ENCODE measurements at regions not wholly inside any gene's neighbourhood (a gene's known extent, or its start where the extent isn't known, plus 50 kb on each side); places are given as distances from the start of the nearest gene placed in this dataset.
A peak's percentile ranks its signal among the peaks of the same experiment; 100 is the strongest.
"Not testable (repeated sequence)": the region's sequence is repeated elsewhere in the genome, so short reads cannot be mapped to it uniquely, and the experiment has no call there.

DNA sequence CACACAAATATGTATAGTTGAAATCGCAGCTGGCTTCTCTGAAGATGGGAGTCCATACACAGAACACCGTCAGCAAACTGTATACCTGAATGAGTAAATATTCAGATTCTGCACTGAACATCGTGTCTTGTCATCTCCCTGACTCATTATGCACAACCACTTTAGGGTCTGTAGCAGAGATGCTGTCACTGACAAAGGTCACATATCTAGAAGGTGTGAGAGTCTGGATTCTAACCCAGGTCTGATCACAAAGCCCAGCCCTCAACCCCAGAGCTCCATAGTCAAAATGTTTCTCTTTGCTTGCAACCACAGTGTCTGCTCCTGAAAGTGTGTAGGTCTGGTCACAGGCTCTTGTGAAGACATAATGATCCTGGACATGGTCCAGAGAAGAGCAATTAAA lies 78.3 kb upstream of the PAX8 start:
- TF ChIP-seq POLR2AphosphoS5 (IDR thresholded peaks at IDR 0.05; ENCODE audit: low read depth, low read length) (no peak), POLR2A (IDR thresholded peaks at IDR 0.05; ENCODE audit: low read depth, low read length) (no peak), TAF1 (IDR thresholded peaks at IDR 0.05; ENCODE audit: borderline replicate concordance, low read depth, low read length) (no peak)
- no peak for FAIRE-seq
- no peak for DNase-seq (ENCODE audit: insufficient read length)

DNA sequence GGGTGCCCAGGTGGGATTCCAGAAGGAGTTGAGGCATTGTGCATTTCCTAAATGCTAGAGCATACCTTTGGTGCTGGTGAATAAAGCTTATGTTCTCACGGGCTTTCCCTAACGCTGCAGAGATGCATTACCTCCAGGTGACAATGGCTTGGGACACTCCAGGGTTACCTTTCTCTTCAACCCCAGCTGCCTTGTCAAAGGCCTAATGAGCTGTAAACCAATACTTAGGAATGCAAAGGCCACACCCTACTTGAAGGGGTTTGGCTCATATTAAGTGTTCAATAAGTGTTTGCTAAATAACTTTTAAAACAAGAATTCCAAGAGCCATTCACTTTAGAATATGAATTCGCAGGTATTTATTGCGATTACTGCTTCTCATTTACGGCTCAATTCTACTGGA lies 77.6 kb upstream of the PAX8 start:
- DNase-seq (ENCODE audit: insufficient read length) = not testable (repeated sequence)
- peak; percentile 46 for FAIRE-seq

DNA sequence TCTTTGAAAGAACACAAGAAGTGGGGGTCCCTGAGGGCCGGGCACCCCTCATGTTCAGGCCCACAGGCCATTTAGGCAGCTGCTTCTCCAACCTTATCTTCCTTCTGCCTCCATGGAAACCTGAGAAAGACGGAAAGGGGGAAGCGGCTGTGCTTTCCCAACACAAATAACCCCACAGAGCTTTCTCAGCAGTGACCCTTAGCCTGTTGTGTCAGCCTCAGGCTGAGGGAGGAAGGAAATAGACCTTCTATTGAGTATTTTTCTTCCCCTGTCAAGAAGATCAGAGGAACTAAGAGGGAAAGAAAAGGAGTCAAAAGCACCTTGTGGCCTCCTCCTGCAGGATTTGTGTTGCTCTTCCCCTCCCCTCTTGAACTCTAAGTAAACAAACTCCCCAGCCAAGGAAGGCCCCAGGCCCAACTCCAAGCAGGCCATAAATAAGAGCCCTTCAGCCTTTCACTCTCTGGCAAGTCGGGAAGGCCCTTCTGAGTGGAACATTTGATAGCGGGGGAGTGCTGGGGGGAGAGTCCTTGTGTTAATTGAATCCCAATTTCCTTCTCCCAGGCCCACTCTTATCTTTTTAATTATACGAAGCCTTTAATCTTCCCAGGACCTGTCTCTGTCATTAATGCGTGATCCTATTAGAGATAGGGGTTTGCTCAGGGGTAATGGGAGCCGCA lies 76.8 kb upstream of the PAX8 start:
- not testable (repeated sequence) for DNase-seq (ENCODE audit: insufficient read length)

DNA sequence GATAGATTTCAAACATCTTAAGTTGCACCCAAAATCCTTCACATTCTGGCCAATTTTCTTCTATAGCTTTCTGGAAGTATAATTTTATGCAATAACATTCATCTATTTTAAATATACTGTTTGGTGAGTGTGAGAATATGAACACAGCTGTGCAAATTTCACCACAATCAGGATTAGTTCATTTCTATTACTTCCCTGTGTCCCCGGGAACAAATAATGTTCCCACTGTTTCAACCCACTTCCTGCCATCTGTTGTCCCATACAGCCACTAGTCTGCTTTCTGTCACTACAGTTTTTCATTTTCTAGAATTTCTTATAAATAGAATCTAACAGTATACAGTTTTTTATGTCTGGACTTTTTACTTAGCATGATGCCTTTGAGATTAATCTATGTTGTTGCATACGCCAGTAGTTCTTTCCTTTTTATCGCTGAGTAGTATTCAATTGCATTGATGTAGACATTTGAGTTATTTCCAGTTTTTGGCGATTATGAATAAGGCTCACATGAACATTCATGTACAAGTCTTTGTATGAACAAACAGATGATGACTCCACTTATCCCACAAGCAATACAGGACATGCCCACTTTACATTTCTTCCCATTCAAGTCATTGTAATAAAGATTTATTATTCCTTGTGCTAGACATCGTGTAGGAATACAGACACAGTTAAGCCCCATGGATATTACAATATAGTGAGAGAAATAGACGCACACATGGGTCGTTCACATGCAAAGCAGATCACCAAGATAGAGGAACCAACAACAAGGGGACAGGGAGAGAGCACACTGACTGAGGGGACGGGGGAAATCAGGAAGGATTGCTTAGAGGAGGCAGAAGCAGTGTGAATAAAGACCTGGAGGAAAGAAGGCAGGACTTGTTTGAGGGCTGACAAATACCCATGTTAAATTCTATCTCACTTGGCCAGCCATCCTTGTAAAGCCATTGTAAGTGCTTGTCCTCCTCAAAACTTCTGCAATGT lies 72.9 kb upstream of the PAX8 start:
- no peak for FAIRE-seq
- TF ChIP-seq POLR2AphosphoS5 (IDR thresholded peaks at IDR 0.05; ENCODE audit: low read depth, low read length) (no peak), TAF1 (IDR thresholded peaks at IDR 0.05; ENCODE audit: borderline replicate concordance, low read depth, low read length) (no peak), POLR2A (IDR thresholded peaks at IDR 0.05; ENCODE audit: low read depth, low read length) (no peak)
- DNase-seq (ENCODE audit: insufficient read length) = no peak

More for the DNA sequence above, 76.8 kb upstream of the PAX8 start:
- FAIRE-seq = not testable (repeated sequence)

DNA sequence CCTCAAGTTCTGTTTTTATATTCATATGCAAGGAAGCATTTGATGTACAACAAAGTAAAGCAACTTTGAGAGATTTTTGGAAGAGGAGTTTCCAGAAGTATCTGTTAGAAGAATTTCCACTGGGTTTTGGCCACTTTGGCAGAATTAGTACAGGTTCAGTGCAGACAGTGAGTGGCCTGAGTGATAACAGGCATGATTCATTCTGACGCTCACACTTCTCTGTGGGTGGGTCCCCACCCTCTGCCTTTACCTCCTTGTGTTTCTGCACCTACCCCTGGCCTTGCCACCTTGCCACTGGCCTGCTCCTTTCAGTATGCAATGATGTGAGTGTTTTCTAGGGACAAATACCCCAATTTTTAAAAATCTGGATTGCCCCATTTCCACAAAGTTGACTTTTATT lies 65.1 kb upstream of the PAX8 start:
- not testable (repeated sequence) for DNase-seq (ENCODE audit: insufficient read length); FAIRE-seq

DNA sequence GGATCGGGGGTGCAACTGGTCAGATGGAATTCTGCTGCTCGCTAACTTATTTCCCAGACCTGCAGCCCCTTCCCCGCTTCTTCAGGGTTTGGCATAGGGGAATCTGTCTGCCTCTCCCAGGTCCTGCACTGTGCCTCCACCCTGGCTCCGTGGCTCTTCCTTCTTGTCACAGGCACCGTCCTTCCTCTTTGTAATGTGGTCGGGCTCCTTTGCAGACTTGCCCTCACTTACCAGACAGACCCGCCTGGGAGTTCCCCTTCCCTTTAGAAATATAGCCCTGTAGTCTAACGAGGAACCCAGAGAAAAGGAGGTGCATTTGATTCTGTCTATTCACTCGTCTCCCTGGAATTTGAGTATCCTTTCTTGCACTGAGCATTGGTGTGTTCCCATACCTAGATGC lies 63.9 kb upstream of the PAX8 start:
- DNase-seq (ENCODE audit: insufficient read length) (no peak), FAIRE-seq (no peak)
- TF ChIP-seq POLR2AphosphoS5 (IDR thresholded peaks at IDR 0.05; ENCODE audit: low read depth, low read length) (no peak), TAF1 (IDR thresholded peaks at IDR 0.05; ENCODE audit: borderline replicate concordance, low read depth, low read length) (no peak), POLR2A (IDR thresholded peaks at IDR 0.05; ENCODE audit: low read depth, low read length) (no peak)

DNA sequence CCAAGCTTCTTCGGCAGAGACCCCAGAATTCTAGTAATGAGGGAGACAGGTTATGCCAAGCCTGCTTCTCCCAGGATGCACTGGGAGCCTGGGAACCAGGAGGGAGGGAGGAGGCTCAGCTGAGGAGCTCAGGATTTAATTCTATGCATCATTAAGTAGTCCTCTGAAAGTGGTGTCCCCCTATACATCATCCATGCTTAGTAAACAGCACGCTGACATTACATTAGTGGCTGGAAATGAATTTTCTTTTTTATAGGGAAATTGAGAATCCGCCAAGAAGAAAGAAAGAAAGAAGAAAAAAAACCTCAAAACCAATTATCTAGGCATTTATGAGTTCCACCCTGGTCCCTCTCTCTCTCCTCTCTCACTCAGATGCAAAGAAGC lies 63.1 kb upstream of the PAX8 start:
- not testable (repeated sequence) for DNase-seq (ENCODE audit: insufficient read length); FAIRE-seq

DNA sequence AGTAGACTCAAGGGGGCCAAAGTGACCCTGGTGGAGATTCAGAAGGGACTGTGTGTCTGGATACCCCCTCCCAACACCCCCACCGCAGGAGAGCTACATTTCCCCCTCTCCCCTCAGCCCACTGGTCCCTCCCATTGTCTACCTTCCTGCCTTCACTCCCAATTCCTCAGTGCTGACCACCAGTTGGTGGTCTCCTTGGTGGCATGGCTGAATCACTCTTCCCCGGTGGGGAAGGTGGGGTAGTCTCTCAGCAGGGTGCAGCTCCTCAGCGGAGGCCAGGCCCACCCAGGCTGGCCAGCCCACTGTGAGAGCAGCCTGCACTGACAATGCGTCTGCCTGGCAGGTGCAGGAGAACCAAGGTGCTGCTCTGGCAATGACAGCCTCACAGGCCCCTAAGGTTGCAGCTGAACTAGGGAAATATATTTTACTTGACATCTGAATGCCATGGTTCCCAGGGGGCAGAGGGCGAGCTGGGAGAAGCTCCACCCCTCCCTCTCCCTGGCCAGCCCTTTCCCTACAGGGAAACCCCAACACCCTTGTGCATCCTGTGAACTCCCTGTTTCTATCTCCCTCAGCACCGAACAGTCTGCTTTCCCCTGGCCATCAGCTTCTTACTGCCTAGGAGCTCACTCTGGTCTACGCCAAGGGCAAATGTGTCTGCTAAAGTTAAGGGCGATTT lies 62.6 kb upstream of the PAX8 start:
- FAIRE-seq (no peak), DNase-seq (ENCODE audit: insufficient read length) (no peak)
- TF ChIP-seq POLR2A (IDR thresholded peaks at IDR 0.05; ENCODE audit: low read depth, low read length) = no peak
- no peak for TF ChIP-seq POLR2AphosphoS5 (IDR thresholded peaks at IDR 0.05; ENCODE audit: low read depth, low read length)
- no peak for TF ChIP-seq TAF1 (IDR thresholded peaks at IDR 0.05; ENCODE audit: borderline replicate concordance, low read depth, low read length)

DNA sequence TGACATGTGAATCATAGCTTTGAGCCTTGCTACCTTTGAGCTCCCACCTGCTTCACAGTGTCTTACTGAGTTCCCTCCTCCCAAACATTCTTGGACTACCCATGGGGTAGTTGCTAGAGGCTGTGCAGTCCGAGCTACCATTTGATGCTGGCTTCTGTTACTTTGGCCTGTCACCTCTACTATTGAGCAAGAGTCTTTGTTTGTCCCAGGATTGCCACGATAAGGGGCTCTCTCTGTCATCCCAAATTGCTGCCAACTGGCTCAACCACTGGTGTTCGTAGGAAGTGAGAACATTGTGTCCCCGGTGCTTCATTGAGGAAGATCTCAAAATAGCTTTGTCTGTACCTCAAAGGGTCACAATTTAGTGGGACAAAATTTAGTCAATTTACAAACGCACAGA lies 59.1 kb upstream of the PAX8 start:
- no peak for DNase-seq (ENCODE audit: insufficient read length)
- no peak for TF ChIP-seq TAF1 (IDR thresholded peaks at IDR 0.05; ENCODE audit: borderline replicate concordance, low read depth, low read length)
- no peak for TF ChIP-seq POLR2A (IDR thresholded peaks at IDR 0.05; ENCODE audit: low read depth, low read length)
- no peak for TF ChIP-seq POLR2AphosphoS5 (IDR thresholded peaks at IDR 0.05; ENCODE audit: low read depth, low read length)
- no peak for FAIRE-seq

DNA sequence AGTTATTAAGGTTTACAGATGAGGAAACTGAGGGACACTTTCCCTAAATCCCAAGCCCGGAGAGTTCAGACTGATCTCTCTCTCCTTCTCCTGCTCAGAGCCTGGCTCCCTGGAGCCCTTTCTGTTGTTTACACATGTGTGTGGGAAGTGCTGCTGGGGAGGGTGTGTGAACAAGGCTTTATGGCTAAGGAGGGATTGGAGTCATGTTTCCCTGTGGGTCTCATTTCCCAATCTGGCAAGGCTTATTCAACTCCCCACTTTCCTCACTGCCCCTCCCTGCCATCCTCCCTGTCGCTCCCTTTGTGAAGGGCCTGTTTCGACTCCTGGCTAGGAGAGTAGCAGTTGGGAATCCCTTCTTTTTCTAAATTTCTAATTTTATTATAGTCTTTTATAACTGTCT lies 57.3 kb upstream of the PAX8 start:
- not testable (repeated sequence) for DNase-seq (ENCODE audit: insufficient read length); FAIRE-seq

DNA sequence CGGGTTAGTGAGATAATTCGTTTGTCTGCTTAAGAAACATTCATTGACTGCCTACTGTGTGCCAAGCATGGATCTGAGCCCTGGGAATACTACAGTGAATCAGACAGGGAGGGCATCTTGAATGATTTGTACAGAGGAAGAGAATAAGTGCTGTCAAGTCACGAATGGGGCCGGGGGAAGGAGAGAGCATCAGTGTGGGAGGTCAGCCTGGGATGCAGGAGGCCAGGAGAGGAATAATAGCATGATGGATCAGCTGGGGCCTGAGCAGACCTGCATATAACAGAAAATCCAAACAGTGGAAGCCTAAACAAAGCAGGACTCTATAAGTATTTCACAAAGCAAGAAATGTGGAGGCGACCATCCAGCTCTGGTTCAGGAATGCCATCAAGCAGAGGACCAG lies 55.4 kb upstream of the PAX8 start:
- FAIRE-seq = no peak
- no peak for DNase-seq (ENCODE audit: insufficient read length)
- TF ChIP-seq POLR2A (IDR thresholded peaks at IDR 0.05; ENCODE audit: low read depth, low read length) = no peak
- TF ChIP-seq POLR2AphosphoS5 (IDR thresholded peaks at IDR 0.05; ENCODE audit: low read depth, low read length) = no peak
- TF ChIP-seq TAF1 (IDR thresholded peaks at IDR 0.05; ENCODE audit: borderline replicate concordance, low read depth, low read length) = no peak

DNA sequence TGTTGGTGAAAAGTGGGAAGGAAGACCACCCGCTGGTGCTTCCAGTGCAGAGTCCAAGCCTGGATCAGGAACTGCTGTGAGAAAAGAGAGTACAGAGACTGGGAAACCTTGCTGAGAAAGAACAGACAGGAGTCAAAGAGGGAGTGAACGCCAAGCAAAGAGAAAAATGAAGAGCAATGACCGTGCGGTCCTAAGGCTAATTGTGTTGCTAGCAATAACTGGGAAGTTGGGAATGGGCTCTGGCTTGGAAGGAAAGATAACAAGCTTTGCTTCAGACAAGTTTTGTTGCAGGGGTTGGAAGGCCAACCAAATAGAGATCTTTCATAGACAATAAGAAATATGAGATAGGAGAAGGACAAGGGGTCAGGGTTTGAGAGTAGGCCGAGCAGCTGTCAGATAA lies 55.0 kb upstream of the PAX8 start:
- FAIRE-seq; DNase-seq (ENCODE audit: insufficient read length): not testable (repeated sequence)

DNA sequence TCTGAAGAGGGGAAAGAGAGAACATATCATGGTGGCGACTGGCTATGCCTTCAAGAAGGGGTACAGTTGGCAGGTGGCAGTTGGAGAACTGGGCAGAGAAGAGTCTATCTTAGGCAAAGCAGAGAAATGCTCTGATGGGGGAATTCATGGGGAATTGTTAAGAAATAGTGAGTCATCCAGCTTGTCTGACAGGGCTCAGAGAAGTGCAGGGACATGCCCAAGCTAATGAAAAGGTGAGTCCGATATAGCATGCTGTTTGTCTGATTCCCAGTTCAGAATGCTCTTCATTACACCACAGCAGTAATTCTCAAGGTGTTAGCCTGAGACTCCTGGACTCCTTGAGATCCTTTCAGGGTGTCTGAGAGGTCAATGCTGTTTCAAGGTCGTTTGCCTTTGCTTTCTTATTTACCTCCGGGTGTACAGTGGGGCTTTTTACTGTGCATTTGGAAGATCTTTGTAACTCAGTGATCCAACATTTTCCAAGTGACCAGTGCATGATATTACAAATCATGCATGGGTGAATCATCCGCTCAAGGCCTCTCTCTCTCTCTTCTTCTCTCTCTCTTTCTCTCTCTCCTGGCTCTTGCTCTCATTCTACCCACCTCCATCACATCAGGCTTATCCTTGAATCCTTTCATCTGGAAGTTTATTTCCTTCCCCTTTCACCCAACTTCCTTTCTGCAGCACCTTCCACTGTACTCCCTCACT lies 51.5 kb upstream of the PAX8 start:
- FAIRE-seq; DNase-seq (ENCODE audit: insufficient read length): not testable (repeated sequence)

DNA sequence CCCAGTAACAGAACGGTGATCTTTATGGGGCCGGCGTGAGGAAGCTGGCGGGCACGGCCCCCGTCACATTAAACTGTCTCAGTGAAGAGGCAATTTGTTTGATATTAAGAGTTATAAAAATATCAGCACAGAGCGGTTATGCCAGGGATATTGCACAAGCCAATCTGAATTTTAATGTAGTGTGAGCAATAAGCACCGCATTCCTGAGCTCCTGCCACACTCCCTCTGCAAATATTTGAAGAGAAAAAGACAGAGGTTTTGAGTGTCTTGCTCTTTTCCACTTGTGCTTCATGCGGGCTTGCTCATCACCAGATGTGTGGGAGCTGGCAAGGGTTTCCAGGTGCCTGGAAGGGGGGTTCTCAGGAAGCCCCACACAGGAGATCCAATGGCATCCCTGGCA lies 50.3 kb upstream of the PAX8 start:
- not testable (repeated sequence) for DNase-seq (ENCODE audit: insufficient read length); FAIRE-seq

DNA sequence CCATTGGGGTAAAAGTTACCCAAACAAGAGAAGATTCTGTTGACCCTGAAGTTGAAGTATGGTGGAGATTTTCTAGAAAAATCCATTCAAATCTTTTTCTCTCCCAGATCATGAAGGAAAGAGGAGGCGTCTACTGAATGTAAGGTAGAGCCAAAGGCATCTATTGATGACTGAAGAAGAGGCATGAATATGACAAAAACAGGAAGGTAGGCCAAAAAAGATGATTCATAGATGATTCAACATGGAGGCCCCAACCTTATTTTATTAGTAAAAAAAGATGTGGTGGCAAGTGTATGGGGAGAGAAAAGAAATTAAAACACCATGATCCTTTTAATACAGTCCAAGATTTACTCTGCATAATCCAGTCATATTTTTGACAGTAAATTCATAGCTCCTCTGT lies 49.9 kb upstream of the PAX8 start:
- FAIRE-seq; DNase-seq (ENCODE audit: insufficient read length): not testable (repeated sequence)

All from GM12892 (cell line).